Cardiac septum (tissue), 1 donor: ENCODE measurements at regions not wholly inside any gene's neighbourhood (a gene's known extent, or its start where the extent isn't known, plus 50 kb on each side); places are given as distances from the start of the nearest gene placed in this dataset.
"Not testable (repeated sequence)": the region's sequence is repeated elsewhere in the genome, so short reads cannot be mapped to it uniquely, and the experiment has no call there.

ENCODE experiments used
- DNase-seq: peaks from one replicate; pipeline ENCODE4 v3.0.0-alpha.2; 2020; ENCODE audit warnings: low spot score
- intact Hi-C: fragments of 100-400 bp; cut with DNase I; formaldehyde crosslinking; loops from one replicate; pipeline ENCODE4 v1.14.0; 2022
- donor health status: DM: no; HTN: no; CAD: no.

- DNase-seq = no peak
- intact Hi-C loops = no loop called here
Observed at GRCh38 chr16:66091471-66091891, 275.0 kb upstream of the CDH5 start.

- intact Hi-C loops = no loop called here
- no peak for DNase-seq
Observed at GRCh38 chr16:66088681-66089080, 277.8 kb upstream of the CDH5 start.

GRCh38 chr16:66087308-66087707 is 279.2 kb upstream of the CDH5 start:
- DNase-seq = no peak
- intact Hi-C loops = no loop called here

- intact Hi-C loops = no loop called here
- DNase-seq = no peak
Observed at GRCh38 chr16:66085651-66086050, 280.8 kb upstream of the CDH5 start.

GRCh38 chr16:66084731-66085130 is 281.8 kb upstream of the CDH5 start:
- DNase-seq, intact Hi-C loops: not testable (repeated sequence)

- DNase-seq = no peak
- intact Hi-C loops = no loop called here
Observed at GRCh38 chr16:66084306-66084705, 282.2 kb upstream of the CDH5 start.

- no peak for DNase-seq
- intact Hi-C loops = no loop called here
Observed at GRCh38 chr16:66083171-66083570, 283.3 kb upstream of the CDH5 start.

- intact Hi-C loops = no loop called here
- DNase-seq = no peak
Observed at GRCh38 chr16:66082424-66082823, 284.1 kb upstream of the CDH5 start.

GRCh38 chr16:66081775-66082366 is 284.6 kb upstream of the CDH5 start:
- intact Hi-C loops = no loop called here
- DNase-seq = no peak

GRCh38 chr16:66079671-66080334 is 286.7 kb upstream of the CDH5 start:
- intact Hi-C loops = no loop called here
- DNase-seq = no peak

- no peak for DNase-seq
- intact Hi-C loops = no loop called here
Observed at GRCh38 chr16:66070140-66070917, 296.2 kb upstream of the CDH5 start.

GRCh38 chr16:66069587-66069986 is 296.9 kb upstream of the CDH5 start:
- intact Hi-C loops = no loop called here
- no peak for DNase-seq

GRCh38 chr16:66066404-66066803 is 300.1 kb upstream of the CDH5 start:
- intact Hi-C loops = no loop called here
- no peak for DNase-seq

- DNase-seq = no peak
- intact Hi-C loops = no loop called here
Observed at GRCh38 chr16:66065925-66066324, 300.6 kb upstream of the CDH5 start.

- no peak for DNase-seq
- intact Hi-C loops = no loop called here
Observed at GRCh38 chr16:66064801-66065530, 301.5 kb upstream of the CDH5 start.

- no peak for DNase-seq
- intact Hi-C loops = no loop called here
Observed at GRCh38 chr16:66058832-66059231, 307.7 kb upstream of the CDH5 start.

- DNase-seq = no peak
- intact Hi-C loops = no loop called here
Observed at GRCh38 chr16:66058172-66058691, 308.3 kb upstream of the CDH5 start.

- intact Hi-C loops = no loop called here
- DNase-seq = no peak
Observed at GRCh38 chr16:66057057-66057456, 309.4 kb upstream of the CDH5 start.

- no peak for DNase-seq
- intact Hi-C loops = no loop called here
Observed at GRCh38 chr16:66054095-66054494, 312.4 kb upstream of the CDH5 start.

GRCh38 chr16:66052745-66053144 is 313.7 kb upstream of the CDH5 start:
- no peak for DNase-seq
- intact Hi-C loops = no loop called here
